NCI-H1048 (cell line): ENCODE measurements at regions not wholly inside any gene's neighbourhood (a gene's known extent, or its start where the extent isn't known, plus 50 kb on each side); places are given as distances from the start of the nearest gene placed in this dataset.
"Not testable (repeated sequence)": the region's sequence is repeated elsewhere in the genome, so short reads cannot be mapped to it uniquely, and the experiment has no call there.

ENCODE experiments used
- DNase-seq: peaks from one replicate; lab custom pipeline; 2025; lab: John Stamatoyannopoulos, UW

- DNase-seq: no peak
Observed at GRCh38 chr10:64416011-64416410, 894.8 kb downstream of the REEP3 start.

- DNase-seq: no peak
Observed at GRCh38 chr10:64419461-64419860, 898.3 kb downstream of the REEP3 start.

- no peak for DNase-seq
Observed at GRCh38 chr10:64426745-64427144, 905.5 kb downstream of the REEP3 start.

- no peak for DNase-seq
Observed at GRCh38 chr10:64430690-64431323, 909.6 kb downstream of the REEP3 start.

- DNase-seq: not testable (repeated sequence)
Observed at GRCh38 chr10:64441872-64442271, 920.7 kb downstream of the REEP3 start.

- DNase-seq: no peak
Observed at GRCh38 chr10:64444163-64444562, 923.0 kb downstream of the REEP3 start.

- no peak for DNase-seq
Observed at GRCh38 chr10:64444564-64444963, 923.4 kb downstream of the REEP3 start.

- DNase-seq: no peak
Observed at GRCh38 chr10:64449603-64450002, 928.4 kb downstream of the REEP3 start.

- no peak for DNase-seq
Observed at GRCh38 chr10:64450312-64450711, 929.1 kb downstream of the REEP3 start.

GRCh38 chr10:64454962-64455361, 933.8 kb downstream of the REEP3 start:
- DNase-seq: no peak

- DNase-seq: no peak
Observed at GRCh38 chr10:64458306-64458705, 937.1 kb downstream of the REEP3 start.

- no peak for DNase-seq
Observed at GRCh38 chr10:64463406-64463805, 942.2 kb downstream of the REEP3 start.

- DNase-seq: no peak
Observed at GRCh38 chr10:64465653-64466052, 944.5 kb downstream of the REEP3 start.

- no peak for DNase-seq
Observed at GRCh38 chr10:64468219-64468618, 947.0 kb downstream of the REEP3 start.

GRCh38 chr10:64476506-64476905, 955.3 kb downstream of the REEP3 start:
- DNase-seq: no peak

- no peak for DNase-seq
Observed at GRCh38 chr10:64477791-64478190, 956.6 kb downstream of the REEP3 start.

- DNase-seq: no peak
Observed at GRCh38 chr10:64484811-64485330, 963.7 kb downstream of the REEP3 start.

GRCh38 chr10:64486149-64486548, 964.9 kb downstream of the REEP3 start:
- DNase-seq: no peak

GRCh38 chr10:64486901-64487300, 965.7 kb downstream of the REEP3 start:
- DNase-seq: no peak

- DNase-seq: no peak
Observed at GRCh38 chr10:64494901-64495300, 973.7 kb downstream of the REEP3 start.

GRCh38 chr10:64497306-64497705, 976.1 kb downstream of the REEP3 start:
- no peak for DNase-seq

- DNase-seq: no peak
Observed at GRCh38 chr10:64501807-64502206, 980.6 kb downstream of the REEP3 start.

- DNase-seq: no peak
Observed at GRCh38 chr10:64502936-64503335, 981.7 kb downstream of the REEP3 start.

GRCh38 chr10:64503429-64503828, 982.2 kb downstream of the REEP3 start:
- no peak for DNase-seq
